GM19463 (cell line): ENCODE measurements at regions not wholly inside any gene's neighbourhood (a gene's known extent, or its start where the extent isn't known, plus 50 kb on each side); places are given as distances from the start of the nearest gene placed in this dataset.

ENCODE experiments used
- ATAC-seq: cut with Tn5 transposase; IDR thresholded peaks from one replicate; pipeline ENCODE4 v1.9.1; 2021; ENCODE audit warnings: mild to moderate bottlenecking, moderate library complexity; ENCODE audit not compliant: unreplicated experiment

GRCh38 chr2:133717497-133717896 is 149.2 kb upstream of the NCKAP5 start:
- no peak for ATAC-seq

- no peak for ATAC-seq
Measured at GRCh38 chr2:133718688-133719201, 150.5 kb upstream of the NCKAP5 start.

GRCh38 chr2:133720429-133720828 is 152.2 kb upstream of the NCKAP5 start:
- no peak for ATAC-seq

GRCh38 chr2:133721118-133721517 is 152.9 kb upstream of the NCKAP5 start:
- no peak for ATAC-seq

- ATAC-seq: no peak
Measured at GRCh38 chr2:133723133-133723532, 154.9 kb upstream of the NCKAP5 start.

GRCh38 chr2:133726973-133727372 is 158.7 kb upstream of the NCKAP5 start:
- ATAC-seq: no peak

- ATAC-seq: no peak
Measured at GRCh38 chr2:133732059-133732458, 163.8 kb upstream of the NCKAP5 start.

GRCh38 chr2:133732982-133733900 is 165.0 kb upstream of the NCKAP5 start:
- ATAC-seq: no peak

GRCh38 chr2:133733901-133734255 is 165.6 kb upstream of the NCKAP5 start:
- no peak for ATAC-seq

- ATAC-seq: no peak
Measured at GRCh38 chr2:133734716-133735495, 166.6 kb upstream of the NCKAP5 start.

- no peak for ATAC-seq
Measured at GRCh38 chr2:133736674-133737073, 168.4 kb upstream of the NCKAP5 start.

GRCh38 chr2:133737242-133737993 is 169.2 kb upstream of the NCKAP5 start:
- ATAC-seq: no peak

- no peak for ATAC-seq
Measured at GRCh38 chr2:133739039-133739438, 170.8 kb upstream of the NCKAP5 start.

- ATAC-seq: no peak
Measured at GRCh38 chr2:133740500-133740899, 172.2 kb upstream of the NCKAP5 start.

- ATAC-seq: no peak
Measured at GRCh38 chr2:133748007-133748700, 179.9 kb upstream of the NCKAP5 start.

GRCh38 chr2:133753665-133754064 is 185.4 kb upstream of the NCKAP5 start:
- no peak for ATAC-seq

- ATAC-seq: no peak
Measured at GRCh38 chr2:133755480-133756300, 187.4 kb upstream of the NCKAP5 start.

- ATAC-seq: no peak
Measured at GRCh38 chr2:133756833-133757232, 188.6 kb upstream of the NCKAP5 start.

- no peak for ATAC-seq
Measured at GRCh38 chr2:133760376-133760775, 192.1 kb upstream of the NCKAP5 start.

GRCh38 chr2:133765658-133766057 is 197.4 kb upstream of the NCKAP5 start:
- ATAC-seq: no peak
